GM08714 (cell line): ENCODE measurements at regions not wholly inside any gene's neighbourhood (a gene's known extent, or its start where the extent isn't known, plus 50 kb on each side); places are given as distances from the start of the nearest gene placed in this dataset.
"Not testable (repeated sequence)": the region's sequence is repeated elsewhere in the genome, so short reads cannot be mapped to it uniquely, and the experiment has no call there.

Experiments used
- H3K4me3 ChIP-seq: fragments of 200-500 bp; sonication (Bioruptor generic); 2 replicates; pipeline ENCODE4 v1.5.1; 2014; ENCODE audit warnings: mild to moderate bottlenecking, low read length, inconsistent platforms
- ZNF274 ChIP-seq: IDR thresholded peaks from 2 replicates; pipeline ENCODE4 v1.6.1; 2012; ENCODE audit warnings: mild to moderate bottlenecking, low read depth, low read length

DNA sequence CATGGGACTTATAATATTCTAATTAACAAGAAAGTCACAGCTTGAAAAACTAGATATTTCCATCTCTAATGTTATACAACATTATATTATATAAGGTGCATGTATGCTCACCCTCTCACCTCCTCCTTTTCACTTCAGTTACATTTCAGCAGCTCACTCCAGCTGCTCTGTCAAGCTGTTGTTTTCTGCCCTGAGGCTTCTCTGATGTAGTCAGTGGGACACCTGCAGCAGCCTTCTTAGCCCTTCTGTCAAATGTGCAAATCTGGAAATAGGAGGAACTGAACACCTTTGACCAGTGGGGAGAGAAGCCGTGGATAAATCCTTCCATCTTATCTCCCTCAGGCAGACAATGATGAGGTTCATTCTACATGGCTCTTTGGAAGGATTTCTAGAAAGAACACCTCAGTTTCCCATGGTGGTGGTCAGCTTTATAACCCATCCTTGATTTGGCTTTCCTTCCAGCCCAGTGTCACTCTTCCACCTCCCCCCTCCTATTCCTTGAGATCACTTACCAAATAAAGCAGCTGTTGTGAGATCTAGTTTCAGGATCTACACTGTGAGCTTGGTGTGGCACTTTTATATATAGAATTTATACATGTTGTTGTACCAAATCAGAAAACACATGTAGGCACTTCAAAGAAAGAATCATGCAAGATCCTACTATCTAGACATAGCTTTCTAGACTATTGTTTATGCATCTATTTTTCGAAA lies 79.6 kb upstream of the STK38L start:
- no peak overlapping the region for H3K4me3 ChIP-seq
- TF ChIP-seq ZNF274, result no peak

DNA sequence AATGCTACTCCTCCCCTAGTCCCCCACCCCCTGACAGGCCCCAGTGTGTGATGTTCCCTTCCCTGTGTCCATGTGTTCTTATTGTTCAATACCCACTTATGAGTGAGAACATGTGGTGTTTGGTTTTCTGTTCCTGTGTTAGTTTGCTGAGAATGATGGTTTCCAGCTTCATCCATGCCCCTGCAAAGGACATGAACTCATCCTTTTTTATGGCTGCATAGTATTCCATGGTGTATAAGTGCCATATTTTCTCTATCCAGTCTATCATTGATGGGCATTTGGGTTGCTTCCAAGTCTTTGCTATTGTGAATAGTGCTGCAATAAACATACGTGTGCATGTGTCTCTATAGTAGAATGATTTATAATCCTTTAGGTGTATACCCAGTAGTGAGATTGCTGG lies 78.1 kb upstream of the STK38L start:
- not testable (repeated sequence) for H3K4me3 ChIP-seq

DNA sequence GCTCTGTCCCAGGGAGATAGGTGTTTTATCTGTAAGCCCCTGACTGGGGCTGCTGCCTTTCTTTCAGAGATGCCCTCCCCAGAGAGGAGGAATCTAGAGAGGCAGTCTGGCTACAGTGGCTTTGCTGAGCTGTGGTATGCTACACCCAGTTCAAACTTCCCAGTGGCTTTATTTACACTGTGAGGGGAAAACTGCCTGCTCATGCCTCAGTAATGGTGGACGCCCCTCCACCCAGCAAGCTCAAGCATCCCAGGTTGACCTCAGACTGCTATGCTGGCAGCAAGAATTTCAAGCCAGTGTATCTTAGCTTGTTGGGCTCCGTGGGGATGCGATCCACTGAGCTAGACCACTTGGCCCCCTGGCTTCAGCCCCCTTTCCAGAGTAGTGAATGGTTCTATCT lies 72.6 kb upstream of the STK38L start:
- not testable (repeated sequence) for H3K4me3 ChIP-seq

DNA sequence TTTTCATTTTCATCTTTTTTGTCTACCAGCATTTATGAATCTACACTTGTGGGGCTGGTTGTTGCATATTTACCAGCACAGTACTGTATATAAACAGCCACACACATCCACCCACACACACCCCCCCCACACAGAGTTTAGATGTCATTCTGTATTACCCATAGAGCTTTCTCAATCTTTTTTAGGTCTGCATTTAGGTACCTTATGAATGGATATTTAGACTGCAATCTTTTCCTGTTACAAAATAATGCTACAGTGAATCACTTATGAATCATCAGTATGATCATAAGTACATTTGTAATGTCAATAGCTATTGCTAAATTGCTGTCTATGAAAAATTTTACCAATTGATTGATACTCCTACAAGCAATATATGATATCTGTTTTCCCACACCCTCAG lies 67.3 kb upstream of the STK38L start:
- no peak for TF ChIP-seq ZNF274
- H3K4me3 ChIP-seq, result no peak overlapping the region

DNA sequence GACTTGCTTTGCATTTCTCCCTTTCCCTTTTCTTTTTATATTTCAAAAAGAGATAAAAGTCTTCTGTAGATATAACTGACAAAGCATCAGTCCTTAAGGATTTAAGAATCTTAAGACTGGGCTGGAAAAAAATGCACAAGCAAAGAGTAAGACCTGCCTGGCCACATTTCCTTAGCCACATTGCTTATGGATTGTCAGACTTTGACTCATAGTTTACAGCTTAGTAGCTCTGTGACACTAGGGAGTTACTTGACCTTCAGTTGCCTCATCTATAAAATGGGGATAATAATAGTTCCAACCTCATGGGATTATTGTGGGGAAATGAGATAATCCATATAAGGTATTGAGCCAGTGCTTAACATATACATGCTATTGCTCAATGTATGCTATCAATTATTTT lies 66.4 kb upstream of the STK38L start:
- TF ChIP-seq ZNF274, result no peak
- H3K4me3 ChIP-seq, result no peak overlapping the region

DNA sequence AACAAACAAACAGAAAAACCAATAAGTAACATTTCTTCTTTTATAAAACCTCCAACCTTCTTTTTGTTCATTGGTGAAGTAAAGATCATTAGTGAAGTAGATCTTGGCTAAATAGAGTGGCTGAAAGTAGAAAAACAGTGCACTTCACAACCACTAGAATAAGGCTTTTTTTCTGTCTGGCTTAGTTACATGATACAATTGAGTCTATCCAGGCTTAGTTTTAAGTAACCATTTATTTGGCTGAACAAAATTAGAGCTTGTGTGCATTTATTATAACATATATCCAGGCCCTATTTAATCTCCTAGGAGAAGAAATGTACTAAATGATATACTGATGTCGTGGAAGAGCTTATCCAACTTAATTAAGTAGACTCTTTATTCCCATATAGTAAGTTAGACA lies 65.8 kb upstream of the STK38L start:
- H3K4me3 ChIP-seq, result no peak overlapping the region

DNA sequence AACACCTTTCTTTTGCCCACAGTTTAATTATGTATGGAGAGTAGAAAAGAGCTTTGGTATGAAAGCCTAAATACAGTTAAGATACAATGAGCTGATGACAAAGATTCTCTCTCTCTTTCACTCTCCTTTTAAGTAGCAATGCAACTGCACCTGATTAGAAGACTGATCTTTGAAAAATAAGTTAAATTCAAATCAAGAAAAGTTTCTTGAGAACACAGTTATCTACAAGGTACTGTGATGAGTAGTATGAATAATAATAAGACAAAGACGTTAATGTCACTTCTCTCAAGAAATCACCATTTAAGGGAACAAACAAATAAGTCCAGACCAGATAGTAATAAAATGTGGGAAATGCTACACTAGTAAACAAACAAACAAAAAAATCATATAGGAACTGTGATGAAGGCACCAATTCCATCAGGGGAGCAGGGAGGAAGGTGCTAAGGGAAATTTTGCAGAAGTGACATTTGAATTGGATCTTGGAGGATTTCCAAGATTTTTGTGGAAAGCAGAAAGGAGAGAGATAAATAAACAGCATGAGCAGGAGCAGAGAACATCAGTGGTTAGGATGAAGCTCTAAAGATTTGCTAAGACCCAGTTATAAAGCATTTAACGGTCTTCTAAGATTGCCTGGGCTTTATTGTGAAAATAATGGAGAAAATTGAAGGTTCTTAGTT lies 65.2 kb upstream of the STK38L start:
- TF ChIP-seq ZNF274, result no peak
- H3K4me3 ChIP-seq, result peak overlapping the region; percentile 81

More for the DNA sequence above, 65.8 kb upstream of the STK38L start:
- no peak for TF ChIP-seq ZNF274

DNA sequence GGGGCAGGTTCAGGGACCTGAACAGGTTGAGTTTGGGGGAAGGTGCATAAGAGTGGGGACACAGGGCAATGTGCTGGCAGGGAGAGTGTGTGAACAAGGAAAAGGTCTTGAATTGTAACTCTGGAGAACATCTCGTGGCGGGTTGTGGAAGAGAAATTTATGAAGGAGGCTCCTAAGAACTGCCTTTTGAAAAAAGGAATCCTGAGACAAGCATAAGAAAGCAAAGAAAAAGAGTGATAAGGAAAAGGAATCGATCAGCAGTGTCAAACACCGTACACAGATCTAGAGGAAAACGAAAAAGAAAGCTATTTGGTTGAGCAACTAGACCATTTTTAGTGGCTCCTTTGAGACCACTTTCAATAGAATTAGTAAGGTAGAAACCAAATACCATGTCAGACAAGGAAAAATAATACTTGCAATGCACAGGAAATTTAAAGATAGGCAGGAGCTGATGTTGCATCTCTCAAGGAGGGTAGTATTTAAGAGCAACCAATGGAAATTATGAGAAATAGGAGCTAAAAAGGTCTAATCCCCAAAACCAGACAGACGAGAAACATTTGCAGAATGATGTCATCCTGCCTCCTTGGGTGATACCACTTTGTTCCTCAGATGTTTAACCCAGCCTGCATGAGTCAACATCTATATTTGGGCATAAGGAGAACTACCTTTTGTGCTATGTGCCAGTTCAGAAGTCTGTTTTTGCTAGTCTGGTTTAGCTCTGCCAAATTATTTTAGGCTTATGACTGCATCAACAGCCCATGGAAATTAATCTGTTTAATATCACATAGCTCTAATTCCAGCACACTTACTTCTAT lies 64.5 kb upstream of the STK38L start:
- H3K4me3 ChIP-seq, result peak overlapping the region; percentile 81
- no peak for TF ChIP-seq ZNF274

DNA sequence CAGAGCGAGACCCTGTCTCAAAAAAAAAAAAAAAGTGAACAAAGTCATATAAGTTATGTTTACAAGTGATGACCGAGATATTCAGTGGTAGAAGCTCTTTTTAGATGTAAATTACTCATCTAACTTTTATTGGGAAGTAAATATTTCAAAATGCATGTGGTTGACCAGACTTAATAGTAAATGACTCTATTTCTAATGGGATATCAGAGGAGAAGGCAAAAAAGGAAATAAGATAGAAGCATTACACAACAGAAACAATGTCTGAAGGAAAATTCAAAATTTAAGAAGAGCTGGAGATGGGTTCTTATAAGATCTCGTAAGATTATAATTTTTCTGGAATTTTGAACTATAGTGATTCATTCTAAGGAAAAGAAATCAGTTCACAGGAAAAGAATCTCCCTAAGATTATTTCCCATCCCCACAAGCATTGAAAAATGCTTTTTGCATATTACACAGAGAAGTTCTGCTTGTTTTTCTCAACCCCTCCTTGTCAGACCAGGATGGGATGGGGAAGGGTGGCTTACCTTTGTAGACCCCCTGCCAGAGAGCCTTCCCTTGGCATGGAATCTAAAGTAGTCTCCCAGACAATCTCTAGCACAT lies 63.1 kb upstream of the STK38L start:
- H3K4me3 ChIP-seq, result no peak overlapping the region
- no peak for TF ChIP-seq ZNF274

DNA sequence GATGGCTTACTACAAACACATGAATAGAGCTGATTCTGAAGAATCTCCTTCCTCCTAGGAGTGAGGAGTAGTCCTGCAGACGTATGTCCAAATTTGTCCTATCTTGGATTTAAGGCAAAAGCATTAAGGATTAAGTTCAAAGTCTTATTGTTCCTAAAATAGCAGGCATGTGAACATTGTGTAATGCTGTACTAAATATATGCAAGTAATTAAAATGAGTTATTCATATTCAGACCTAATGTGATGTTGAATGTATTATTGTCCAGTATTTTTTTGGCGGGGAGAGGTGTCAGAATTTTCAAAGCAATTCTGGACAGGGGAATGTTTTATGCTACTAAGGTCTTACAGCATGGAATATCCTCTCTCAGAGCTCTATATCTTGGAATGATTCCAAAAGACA lies 60.7 kb upstream of the STK38L start:
- no peak overlapping the region for H3K4me3 ChIP-seq
- no peak for TF ChIP-seq ZNF274

DNA sequence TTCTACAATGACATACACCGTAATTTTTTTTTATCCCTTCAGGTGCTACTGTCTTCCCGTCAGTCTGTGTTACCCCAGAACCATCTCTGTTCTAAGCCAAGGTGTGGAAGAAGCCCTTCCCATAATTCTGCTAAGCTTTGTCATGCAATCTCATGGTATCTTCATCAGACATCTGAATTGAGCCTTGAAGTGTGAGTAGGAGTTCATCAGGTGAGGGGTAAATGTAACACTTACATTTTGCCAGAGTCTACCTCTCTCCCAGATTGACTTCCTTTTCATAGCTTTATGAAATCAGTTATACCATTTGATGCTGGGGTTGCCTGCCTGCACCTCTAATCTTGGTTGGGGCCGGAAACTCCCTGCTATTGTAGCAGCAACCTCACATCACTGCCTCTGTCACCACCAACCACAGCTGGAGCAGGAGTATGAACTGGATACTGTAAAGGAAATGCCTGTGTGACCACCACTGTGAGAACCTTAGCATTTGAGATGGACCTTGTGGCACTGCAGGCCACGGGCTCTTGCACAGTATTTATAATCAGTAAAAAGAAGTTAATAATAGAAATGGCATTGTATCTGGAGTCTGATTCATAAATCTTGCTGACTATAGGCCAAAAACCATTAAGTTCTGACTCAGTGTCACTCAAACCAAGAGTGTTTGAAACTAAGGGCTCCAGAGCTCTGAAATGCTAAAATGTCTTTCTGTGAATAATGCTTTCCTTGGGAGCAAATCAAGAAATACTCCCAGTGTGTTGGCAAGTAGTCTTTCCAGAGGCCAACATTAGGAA lies 58.7 kb upstream of the STK38L start:
- no peak for TF ChIP-seq ZNF274
- H3K4me3 ChIP-seq, result no peak overlapping the region

DNA sequence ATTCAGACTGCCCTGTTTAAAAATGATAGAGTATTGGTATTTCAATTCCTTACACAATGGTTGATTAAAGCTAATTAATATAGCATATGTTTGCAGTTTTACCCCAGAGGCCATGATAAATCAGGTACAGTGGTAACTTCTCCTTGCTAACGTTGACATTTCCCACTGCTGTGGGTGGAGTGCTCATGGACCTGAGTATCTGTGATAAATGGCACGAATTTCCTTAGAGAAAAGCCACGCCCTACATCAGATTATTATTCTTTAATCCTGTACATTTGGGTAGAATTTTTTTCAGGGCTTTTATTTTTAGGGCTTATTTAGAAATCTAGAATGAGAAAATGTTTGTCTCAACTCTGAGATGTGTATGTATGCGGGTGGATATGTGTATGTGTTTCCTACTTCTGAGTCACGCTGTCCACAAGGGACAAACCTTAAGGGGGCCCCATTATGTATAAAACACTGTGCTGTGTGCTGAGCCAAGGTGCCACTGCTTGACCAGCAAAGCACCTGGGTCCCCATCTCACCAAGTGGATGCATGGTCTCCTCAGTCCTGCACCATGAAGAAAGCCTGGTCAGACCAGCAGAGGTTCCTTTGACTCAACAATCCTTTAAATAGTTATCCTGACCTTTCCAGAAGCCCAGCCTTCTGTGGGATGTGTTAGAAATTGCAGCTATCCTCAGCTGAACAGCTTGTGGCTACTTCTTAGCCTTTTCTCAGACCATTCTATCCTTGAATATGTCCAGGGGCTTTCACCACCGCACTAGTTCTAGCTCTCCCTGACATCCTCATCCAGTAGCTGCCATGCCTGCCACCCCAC lies 57.9 kb upstream of the STK38L start:
- H3K4me3 ChIP-seq, result no peak overlapping the region
- TF ChIP-seq ZNF274, result no peak

DNA sequence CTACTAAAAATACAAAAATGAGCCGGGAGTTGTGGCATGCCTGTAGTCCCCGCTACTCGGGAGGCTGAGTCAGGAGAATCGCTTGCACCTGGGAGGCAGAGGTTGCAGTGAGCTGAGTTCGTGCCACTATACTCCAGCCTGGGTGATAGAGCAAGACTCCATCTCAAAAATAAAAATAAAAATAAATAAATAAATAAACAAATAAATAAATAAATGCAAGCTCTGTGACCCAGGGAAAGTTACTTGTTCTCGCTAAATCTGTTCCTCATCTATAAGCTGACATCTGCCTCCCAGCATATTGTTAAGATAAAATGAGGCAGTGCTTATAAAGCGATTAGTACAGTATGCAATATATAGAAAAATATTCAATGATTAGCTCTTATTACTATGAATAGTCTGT lies 56.4 kb upstream of the STK38L start:
- no peak for TF ChIP-seq ZNF274
- H3K4me3 ChIP-seq, result no peak overlapping the region
